CD4-positive, alpha-beta T cell treated with Interleukin-12 subunit alpha and Interleukin-12 subunit beta, for 1 hour (primary cell): ENCODE measurements at regions not wholly inside any gene's neighbourhood (a gene's known extent, or its start where the extent isn't known, plus 50 kb on each side); places are given as distances from the start of the nearest gene placed in this dataset.

Experiments
- DNase-seq: peaks from one replicate; pipeline ENCODE4 v3.0.0-alpha.2; 2020

DNA sequence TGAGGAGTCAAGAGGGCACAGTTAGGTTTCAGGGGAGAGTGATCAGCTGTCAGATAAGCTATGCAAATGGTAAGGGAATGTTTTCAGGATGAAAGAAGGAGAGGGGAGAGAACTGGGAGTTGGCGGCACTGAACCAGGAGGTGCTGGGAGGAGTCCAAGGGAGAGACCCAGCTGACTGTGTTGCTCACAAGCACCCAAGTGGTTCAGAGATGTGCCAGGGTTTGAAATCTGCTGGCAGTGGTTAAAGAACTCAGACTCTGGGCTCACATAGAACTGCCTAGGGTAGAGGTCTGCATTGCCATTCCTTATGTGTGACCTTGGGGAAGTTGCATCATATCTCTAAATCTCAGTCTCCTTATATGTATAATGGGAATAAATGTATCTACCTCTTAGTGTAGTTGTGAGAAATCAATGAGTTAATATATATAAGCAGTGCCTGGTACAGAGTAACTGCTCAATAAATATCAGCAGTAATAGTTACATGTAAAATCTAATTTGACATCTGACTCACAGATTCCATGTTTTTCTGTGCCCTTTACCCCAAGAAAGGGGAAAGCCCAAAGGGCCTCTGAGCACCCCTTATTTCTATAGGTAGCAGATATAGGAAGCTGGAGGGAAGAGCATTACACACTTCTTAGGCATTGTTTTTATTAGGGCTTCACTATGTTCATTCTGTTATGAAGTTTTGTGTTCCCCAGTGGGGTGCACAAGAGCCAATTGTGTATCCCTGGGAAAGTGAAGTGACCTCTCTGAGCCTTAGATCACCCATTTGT, 66.9 kb upstream of the SESN3 start:
- DNase-seq, result no peak

DNA sequence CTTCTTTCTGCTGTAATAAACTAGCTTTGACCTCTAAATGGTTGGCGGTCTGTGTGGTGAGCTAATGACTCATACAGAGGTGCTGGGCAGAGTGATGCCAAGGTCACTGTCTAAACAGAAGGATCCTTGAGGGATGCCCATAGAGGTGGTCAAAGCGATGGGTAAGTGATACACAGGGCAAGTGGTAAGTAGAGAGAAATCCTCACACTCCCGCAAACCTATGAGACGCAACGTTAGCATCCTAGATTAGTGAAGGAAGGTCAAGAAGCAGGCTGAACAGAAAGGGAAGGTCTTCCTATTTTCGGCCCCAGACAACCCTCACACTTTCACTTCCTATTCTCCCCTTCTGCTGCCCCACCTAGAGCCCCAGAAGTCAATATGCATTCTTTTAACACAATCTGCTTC, 65.6 kb upstream of the SESN3 start:
- DNase-seq, result no peak

DNA sequence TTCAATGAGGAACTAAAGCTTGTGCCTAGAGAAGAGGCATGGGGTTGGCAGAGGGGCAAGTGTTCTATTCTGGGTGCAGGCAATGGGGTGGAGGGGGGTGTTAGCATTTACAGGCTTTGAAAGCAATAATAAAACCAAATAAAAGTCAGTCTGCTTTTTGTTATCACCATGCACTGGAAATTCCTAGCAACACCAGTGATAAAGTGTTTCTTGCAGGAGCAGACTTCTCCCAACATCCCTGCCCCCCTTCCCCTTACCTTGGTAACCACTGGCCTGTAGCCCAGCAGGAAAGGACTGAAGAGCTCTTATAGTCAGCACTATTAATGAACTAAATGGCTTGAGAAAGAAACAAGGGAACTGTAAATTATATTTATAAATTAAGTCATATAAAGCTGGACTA, 65.2 kb upstream of the SESN3 start:
- DNase-seq, result no peak

DNA sequence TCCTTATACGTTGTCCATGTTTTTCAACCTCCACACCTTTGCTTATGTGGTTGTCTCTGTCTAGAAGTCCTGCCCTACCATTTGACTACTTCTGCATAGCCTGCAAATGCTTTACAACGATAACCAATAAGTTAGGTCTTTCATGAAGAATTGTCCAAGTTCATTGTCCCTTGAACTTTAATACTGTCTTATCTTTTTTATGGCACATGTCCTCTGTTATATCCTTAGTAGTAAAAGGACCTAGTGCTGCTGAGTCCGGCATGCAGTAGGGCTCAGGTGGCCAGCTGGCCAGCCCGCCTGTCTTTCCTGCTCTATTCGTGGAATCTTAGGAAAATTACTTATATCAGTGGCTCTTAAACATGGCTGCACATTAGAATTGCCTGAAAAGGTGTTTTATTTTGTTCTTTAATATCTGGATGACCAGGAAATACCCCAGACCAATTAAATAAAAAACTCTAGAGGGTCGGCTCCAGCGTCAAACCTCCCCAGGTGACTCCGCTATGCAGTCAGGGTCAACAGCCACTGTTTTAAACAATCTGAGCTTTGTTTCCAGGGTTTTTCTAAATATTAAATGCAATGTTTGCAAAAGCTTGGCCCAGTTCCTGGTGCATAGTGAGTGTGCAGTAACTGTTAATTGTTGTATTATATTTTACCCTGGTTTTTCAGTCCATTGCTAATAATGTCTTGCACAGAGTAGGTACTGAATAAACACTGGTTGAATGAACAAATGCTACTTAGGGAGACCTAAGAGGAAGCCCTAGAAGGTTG, 64.6 kb upstream of the SESN3 start:
- no peak for DNase-seq

DNA sequence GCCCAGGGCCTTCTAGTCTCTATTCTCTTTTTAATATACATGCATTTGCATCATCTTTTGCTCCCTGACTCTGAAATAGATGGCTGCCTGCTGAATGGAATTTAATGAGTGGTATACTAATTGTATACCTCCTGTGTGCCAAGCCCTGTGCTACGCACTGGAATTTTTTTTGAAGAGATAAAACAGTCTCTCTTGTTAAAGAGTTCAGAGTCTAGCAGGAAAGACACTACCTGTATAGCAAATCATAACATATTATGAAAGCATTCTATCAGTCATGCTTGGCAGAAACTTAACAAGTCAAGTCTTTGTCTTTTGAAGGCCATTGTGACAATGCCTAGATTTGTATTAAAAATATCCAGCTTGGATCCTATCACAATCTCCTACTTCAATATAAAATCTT, 63.7 kb upstream of the SESN3 start:
- DNase-seq, result no peak

DNA sequence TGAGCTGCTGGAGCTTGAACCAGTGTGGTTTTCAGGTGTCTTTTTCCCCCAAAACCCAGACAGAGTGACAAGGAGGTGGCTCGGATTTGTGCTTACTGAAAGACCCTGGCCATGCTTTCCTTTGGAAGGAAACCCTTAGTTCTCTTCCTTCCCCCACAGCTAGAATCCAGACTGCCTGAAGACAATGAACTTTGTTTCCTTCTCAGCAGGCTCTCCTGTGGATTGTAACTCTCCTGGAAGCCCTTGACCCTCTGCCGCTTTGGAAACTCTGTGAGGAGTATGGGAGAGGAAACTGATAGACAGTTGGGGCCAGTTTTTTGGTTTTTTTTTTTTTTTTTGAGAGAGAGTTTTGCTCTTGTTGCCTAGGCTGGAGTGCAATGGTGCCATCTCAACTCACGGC, 62.1 kb upstream of the SESN3 start:
- DNase-seq, result no peak

DNA sequence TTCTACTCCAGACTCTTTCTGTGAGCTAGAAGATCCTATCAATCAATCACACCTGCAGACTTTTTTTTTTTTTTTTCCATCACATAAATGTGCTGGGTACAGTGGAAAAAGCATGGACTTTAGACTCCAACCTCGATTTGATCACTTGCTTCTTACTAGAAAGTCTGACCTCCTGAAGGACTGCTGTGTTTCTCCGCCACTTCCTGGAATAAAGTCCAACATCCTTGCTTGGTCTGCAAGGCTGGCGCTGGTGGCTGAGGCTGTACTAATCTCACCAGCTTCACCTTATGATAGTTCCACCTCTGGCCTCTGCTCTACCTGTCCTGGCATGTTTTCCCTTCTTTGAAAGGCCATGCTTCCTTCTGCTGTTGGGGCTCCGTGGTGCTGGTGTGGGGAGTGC, 60.9 kb upstream of the SESN3 start:
- DNase-seq, result no peak

DNA sequence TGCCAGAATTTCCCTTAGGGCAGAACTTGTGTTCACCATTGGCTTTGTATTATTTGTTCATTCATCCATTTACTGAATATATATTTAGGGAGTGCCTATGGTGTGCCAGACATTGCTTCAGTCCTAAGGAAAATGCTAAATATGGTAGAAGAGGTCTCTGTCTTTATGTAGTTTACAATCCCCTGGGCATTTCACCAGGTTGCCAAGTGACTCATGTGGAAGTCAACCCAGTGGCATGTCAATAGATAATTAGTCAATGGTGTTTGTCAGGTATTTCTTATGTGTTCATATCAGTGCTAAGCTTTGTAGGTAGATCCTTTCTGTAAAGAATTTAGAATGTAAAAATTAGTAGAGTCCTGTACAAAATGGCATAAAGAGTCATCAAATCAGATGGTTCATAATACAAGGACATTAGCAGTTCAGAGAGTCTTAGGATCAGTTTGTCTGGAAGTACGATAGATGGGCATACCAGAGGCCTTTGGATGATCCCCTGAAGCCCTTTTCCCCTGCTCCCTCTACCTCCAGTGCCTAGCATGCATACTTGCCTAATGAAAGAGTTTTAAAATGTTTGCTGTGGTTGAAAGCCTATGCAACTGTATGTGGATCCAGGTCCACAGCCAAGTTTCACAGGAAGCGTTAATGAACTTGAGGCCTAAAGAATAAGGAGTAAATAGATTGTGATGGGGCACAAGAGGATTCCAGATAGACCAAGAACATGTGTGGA, 58.5 kb upstream of the SESN3 start:
- no peak for DNase-seq

DNA sequence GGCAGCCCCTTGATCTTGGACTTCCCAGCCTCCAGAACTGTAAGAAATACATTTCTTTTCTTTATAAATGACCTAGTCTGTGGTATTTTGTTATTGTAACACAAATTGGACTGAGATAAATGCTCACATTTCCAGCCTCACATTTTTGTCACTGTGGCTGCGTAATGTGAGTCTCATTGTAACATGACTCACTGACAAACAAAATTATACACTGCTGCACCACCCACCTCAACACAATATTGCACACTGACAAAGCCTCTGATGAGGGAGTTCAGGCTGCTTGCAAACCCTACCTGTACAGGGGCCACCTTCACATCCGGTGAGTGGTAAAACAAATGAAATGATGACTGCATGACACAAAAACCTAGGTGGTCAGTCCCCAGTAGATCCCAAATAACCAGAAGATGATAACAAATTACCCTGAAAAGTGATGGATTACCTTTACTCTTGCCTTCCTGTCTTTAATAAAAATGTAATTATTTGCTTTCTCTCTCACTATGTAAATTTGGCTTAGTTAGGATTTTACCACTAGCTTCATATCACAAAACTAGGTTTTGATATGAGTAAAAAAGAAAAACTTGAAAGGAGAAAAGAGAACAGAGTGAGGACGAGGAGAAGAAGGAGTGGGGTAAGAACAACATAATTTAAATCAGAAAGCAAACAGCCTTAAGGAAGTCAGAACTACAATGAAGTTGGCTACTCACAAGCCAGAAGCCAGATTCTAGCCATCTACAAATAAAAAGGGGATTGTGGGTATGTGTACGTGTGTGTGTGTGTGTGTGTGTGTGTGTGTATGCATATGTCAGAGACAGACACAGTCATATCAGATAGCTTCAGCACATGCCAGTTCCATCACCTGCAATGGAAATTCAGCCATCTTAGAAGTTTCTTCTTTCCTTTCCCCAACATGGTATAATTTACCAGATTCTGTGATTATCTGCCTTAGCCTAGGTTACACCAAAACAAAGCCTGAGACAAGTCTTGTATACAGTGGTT, 53.4 kb upstream of the SESN3 start:
- DNase-seq, result no peak

DNA sequence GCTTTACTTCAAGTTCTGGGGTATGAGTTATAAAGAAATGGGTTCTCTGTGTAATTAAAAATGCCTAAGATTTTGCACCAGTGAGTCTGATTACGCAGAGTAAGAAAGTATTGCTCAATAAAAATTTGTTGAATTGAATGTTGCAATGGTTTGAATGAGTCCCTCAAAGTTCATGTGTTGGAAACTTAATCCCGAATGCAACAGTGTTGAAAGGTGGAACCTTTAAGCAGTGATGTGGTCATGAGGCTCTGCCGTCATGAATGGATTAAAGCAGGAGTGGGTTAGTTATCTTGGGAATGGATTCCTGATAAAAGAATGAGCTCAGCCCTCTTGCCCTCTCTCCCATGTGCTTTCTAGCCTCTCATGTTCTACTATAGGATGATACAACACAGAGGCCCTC, 52.6 kb upstream of the SESN3 start:
- DNase-seq, result no peak

DNA sequence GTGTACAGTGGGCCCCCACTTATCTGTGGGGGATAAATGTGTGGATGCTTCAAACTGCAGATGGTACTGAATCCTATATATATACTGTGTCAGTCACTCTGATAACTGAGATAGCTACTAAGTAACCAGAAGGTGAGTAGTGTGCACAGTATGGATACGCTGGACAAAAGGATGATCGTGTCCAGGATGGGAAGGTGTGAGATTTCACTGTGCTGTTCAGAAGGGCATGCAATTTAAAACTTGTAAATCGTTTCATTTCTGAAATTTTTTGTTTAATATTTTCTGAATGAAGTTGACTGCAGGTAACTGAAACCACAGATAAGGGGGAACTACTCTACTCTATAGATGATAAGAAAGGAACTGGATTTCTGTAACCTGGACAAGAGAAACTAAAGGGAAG, 52.1 kb upstream of the SESN3 start:
- DNase-seq, result no peak

DNA sequence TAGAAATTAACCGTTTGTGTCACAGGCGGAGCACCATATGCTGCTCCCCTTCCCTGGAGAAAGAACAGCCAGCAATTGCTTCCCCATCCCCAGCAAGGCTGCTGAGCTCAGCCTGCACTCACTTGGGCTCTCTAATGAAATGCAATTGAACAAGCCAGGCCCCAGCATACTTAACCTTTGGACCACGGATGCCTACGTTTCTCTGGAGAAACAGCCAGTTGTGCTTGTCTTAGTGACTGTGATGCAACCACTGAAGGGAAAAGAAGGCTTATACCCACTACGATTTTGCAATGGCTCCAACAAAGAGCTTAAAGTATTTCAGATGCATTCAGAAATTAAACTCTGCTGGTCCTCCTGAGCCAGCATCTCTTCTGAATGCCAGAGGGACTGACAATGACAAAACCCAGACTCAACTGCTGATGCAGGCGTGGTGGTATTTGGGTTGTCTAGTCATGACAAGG, 51.3 kb upstream of the SESN3 start:
- no peak for DNase-seq
